T-helper 2 cell treated with Interferon-gamma antibody and Interleukin-4, amounts not matched to agents 5 μg/mL and 100 μg/mL, for 36 hours (primary cell): ENCODE measurements at regions not wholly inside any gene's neighbourhood (a gene's known extent, or its start where the extent isn't known, plus 50 kb on each side); places are given as distances from the start of the nearest gene placed in this dataset.
"Not testable (repeated sequence)": the region's sequence is repeated elsewhere in the genome, so short reads cannot be mapped to it uniquely, and the experiment has no call there.

Source experiments
- DNase-seq: peaks from one replicate; pipeline ENCODE4 v3.0.0; 2021; ENCODE audit warnings: low spot score
- H3K27ac Mint-ChIP-seq: one replicate; pipeline ENCODE4 v1.8.0; 2021; ENCODE audit warnings: mild to moderate bottlenecking, mixed read lengths
- H3K27me3 Mint-ChIP-seq: one replicate; pipeline ENCODE4 v1.8.0; 2021; ENCODE audit warnings: low read depth, mixed read lengths
- H3K36me3 Mint-ChIP-seq: one replicate; pipeline ENCODE4 v1.8.0; 2021; ENCODE audit warnings: low read depth, mixed read lengths
- H3K4me1 Mint-ChIP-seq: one replicate; pipeline ENCODE4 v1.8.0; 2021; ENCODE audit warnings: low read depth, mixed read lengths
- H3K4me3 Mint-ChIP-seq: one replicate; pipeline ENCODE4 v1.8.0; 2022; ENCODE audit warnings: mild to moderate bottlenecking, moderate library complexity, mixed read lengths
- H3K9me3 Mint-ChIP-seq: one replicate; pipeline ENCODE4 v1.8.0; 2021; ENCODE audit warnings: mixed read lengths

DNA sequence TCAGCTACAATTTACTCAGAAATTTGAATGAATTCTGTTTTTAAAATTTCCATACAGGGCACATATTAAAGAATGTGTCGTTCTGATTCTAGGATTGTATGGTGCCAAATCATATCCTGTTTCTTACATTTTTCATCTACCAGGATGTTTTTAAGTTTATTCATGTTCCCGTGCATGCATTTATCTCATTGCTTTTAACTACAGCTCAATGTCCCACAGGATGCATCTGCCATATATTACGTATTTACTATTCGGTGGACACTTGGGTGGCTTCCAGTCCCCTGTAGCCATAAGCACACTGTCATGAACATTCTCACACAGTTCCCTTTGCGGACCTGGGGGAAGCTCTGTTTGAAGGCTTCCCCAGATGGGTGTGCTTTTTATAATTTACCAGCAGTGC lies 122.3 kb downstream of the CCDC71L start:
- peaks cover 5% of the 10 kb centered on the region for H3K9me3 Mint-ChIP-seq
- H3K27ac Mint-ChIP-seq = no peak overlapping the region
- peaks cover 2% of the 10 kb centered on the region for H3K27me3 Mint-ChIP-seq
- DNase-seq = no peak
- H3K4me3 Mint-ChIP-seq = no peak overlapping the region
- H3K36me3 Mint-ChIP-seq = no peaks in the 10 kb centered on the region
- peaks cover 25% of the 10 kb centered on the region for H3K4me1 Mint-ChIP-seq

DNA sequence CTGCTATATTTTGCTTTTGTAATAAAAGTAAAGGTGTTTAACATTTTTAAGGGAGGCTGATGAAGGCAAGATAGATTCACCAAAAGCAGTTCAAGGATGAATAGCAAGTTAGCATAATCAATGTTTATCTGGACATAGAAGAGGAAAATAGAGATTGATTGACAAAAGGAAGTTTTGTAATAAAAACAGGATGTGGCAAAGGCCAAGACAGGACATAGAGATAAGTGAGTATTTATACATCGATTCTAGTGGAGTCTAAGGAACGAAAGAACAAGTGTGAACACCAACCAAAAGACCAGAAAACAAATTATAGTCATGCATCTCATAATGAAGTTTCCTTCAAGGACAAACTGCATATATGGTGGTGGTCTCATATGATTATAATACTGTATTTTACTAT lies 123.8 kb downstream of the CCDC71L start:
- Mint-ChIP-seq H3K27me3 (no peaks in the 10 kb centered on the region), H3K9me3 (peaks cover 5% of the 10 kb centered on the region), H3K4me1 (peaks cover 16% of the 10 kb centered on the region), H3K4me3 (no peak overlapping the region), H3K36me3 (no peaks in the 10 kb centered on the region), H3K27ac (no peak overlapping the region)
- no peak for DNase-seq

DNA sequence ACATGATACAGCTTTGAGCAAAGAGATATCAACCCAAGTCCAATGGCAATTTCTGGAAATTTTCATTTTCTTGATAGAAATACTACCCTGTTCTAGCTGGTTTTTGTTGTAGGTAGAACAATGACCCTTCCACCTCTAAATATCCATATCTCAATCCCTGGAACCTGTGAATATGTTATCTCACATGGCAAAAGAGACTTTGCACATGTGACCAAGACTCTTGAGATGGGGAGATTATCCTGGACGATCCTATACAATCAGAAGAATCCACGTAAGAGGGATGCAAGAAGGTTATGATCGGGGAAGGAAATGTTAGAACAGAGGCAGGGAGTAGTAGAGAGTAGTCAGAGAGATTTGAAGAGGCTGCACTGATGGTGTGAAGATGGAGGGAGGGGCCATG lies 124.9 kb downstream of the CCDC71L start:
- H3K4me1 Mint-ChIP-seq = peaks cover 16% of the 10 kb centered on the region
- H3K27me3 Mint-ChIP-seq = no peaks in the 10 kb centered on the region
- no peak for DNase-seq
- no peak overlapping the region for H3K4me3 Mint-ChIP-seq
- no peaks in the 10 kb centered on the region for H3K36me3 Mint-ChIP-seq
- no peak overlapping the region for H3K27ac Mint-ChIP-seq
- H3K9me3 Mint-ChIP-seq = peaks cover 5% of the 10 kb centered on the region

- Mint-ChIP-seq H3K27me3 (no peaks in the 10 kb centered on the region), H3K36me3 (no peaks in the 10 kb centered on the region), H3K27ac (no peak overlapping the region), H3K9me3 (peaks cover 5% of the 10 kb centered on the region), H3K4me1 (peaks cover 16% of the 10 kb centered on the region), H3K4me3 (no peak overlapping the region)
- no peak for DNase-seq
Observed at GRCh38 chr7:106535234-106535932, 125.6 kb downstream of the CCDC71L start.

DNA sequence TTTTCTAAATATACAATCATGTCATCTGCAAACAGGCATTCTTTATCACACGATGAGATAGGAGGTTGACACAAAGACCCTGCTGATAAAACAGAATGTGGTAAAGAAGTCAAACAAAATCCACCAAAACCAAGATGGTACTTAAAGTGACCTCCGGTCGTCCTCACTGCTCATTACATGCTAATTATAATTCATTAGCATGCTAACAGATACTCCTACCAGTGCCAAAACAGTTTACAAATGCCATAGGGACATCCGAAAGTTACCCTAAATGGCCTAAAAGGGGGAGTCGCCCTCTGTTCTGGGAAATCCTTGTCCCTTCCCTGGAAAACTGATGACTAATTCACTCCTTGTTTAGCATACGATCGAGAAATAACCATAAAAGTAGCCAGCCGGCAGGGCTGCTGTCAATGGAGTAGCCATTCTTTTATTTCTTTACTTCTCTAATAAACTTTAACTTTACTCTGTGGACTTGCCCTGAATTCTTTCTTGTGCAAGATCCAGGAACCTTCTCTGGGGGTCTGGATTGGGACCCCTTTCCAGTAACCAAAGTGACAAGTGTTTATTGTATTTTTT lies 126.6 kb downstream of the CCDC71L start:
- DNase-seq = no peak
- Mint-ChIP-seq H3K27me3 (no peaks in the 10 kb centered on the region), H3K9me3 (peaks cover 5% of the 10 kb centered on the region), H3K4me1 (peaks cover 16% of the 10 kb centered on the region), H3K36me3 (no peaks in the 10 kb centered on the region), H3K4me3 (no peak overlapping the region), H3K27ac (no peak overlapping the region)

GRCh38 chr7:106530183-106530582 lies 130.8 kb downstream of the CCDC71L start:
- H3K4me1 Mint-ChIP-seq, H3K36me3 Mint-ChIP-seq, H3K4me3 Mint-ChIP-seq, H3K27ac Mint-ChIP-seq, H3K9me3 Mint-ChIP-seq, DNase-seq, H3K27me3 Mint-ChIP-seq: not testable (repeated sequence)

DNA sequence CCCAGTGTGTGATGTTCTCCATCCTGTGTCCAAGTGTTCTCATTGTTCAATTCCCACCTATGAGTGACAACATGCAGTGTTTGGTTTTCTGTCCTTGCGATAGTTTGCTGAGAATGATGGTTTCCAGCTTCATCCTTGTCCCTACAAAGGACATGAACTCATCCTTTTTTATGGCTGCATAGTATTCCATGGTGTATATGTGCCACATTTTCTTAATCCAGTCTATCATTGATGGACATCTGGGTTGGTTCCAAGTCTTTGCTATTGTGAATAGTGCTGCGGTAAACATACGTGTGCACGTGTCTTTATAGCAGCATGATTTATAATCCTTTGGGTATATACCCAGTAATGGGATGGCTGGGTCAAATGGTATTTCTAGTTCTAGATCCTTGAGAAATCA lies 134.3 kb downstream of the CCDC71L start:
- H3K36me3 Mint-ChIP-seq, DNase-seq, H3K27ac Mint-ChIP-seq, H3K27me3 Mint-ChIP-seq, H3K9me3 Mint-ChIP-seq, H3K4me3 Mint-ChIP-seq: not testable (repeated sequence)
- peaks cover 22% of the 10 kb centered on the region for H3K4me1 Mint-ChIP-seq

- DNase-seq = no peak
- peaks cover 22% of the 10 kb centered on the region for H3K4me1 Mint-ChIP-seq
- peaks cover 6% of the 10 kb centered on the region for H3K36me3 Mint-ChIP-seq
- H3K9me3 Mint-ChIP-seq = peaks cover 6% of the 10 kb centered on the region
- peak overlapping the region; percentile 47 for H3K4me3 Mint-ChIP-seq
- H3K27me3 Mint-ChIP-seq = no peaks in the 10 kb centered on the region
- H3K27ac Mint-ChIP-seq = peak overlapping the region; percentile 87
Observed at GRCh38 chr7:106524690-106525059, 136.3 kb downstream of the CCDC71L start.

DNA sequence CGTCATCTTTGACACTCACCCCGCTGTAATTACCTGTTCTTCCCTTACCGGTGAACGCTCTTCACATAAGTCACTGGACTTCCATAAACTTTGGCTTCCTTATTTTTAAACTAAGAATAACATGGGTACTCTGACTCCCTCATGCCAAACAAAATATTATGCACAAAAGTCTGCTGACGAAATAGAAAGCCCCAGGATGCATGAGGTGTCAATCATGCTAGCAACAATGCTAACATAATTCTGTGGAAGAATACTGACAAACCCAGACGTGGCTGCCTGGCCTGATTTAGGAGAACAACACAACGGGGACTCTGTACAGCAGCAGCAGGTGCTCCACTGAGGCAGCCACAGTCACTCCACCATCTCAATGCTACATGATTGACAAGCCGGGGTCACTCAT lies 137.5 kb downstream of the CCDC71L start:
- Mint-ChIP-seq H3K27ac (peak overlapping the region; percentile 90), H3K36me3 (peaks cover 6% of the 10 kb centered on the region), H3K4me3 (no peak overlapping the region), H3K9me3 (peaks cover 6% of the 10 kb centered on the region), H3K4me1 (peaks cover 22% of the 10 kb centered on the region), H3K27me3 (peaks cover 11% of the 10 kb centered on the region)
- no peak for DNase-seq

DNA sequence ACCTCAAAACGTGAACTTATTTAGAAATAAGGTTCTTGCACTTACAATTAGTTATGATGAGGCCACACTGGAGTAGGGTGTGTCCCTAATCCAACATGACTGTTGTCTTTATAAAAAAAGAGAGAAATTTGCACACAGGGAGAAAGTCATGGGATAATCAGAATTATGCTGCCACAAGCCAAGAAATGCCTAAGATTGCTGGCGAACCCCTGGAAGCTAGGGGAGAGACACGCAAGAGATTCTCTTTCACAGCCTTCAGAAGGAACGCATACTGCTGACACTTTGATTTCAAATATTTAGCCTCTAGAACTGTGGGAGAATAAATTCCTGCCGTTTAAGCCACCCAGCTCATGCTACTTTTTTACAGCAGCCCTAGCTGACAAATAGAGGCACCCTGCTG lies 138.3 kb downstream of the CCDC71L start:
- Mint-ChIP-seq H3K9me3 (peaks cover 6% of the 10 kb centered on the region), H3K27me3 (peaks cover 17% of the 10 kb centered on the region), H3K4me3 (no peak overlapping the region), H3K4me1 (peaks cover 22% of the 10 kb centered on the region), H3K36me3 (peaks cover 6% of the 10 kb centered on the region), H3K27ac (no peak overlapping the region)
- DNase-seq = no peak

GRCh38 chr7:106521541-106521940 lies 139.4 kb downstream of the CCDC71L start:
- Mint-ChIP-seq H3K4me1 (peaks cover 22% of the 10 kb centered on the region), H3K9me3 (peaks cover 6% of the 10 kb centered on the region), H3K4me3 (no peak overlapping the region), H3K36me3 (peaks cover 6% of the 10 kb centered on the region), H3K27me3 (peaks cover 20% of the 10 kb centered on the region), H3K27ac (no peak overlapping the region)
- DNase-seq = no peak

DNA sequence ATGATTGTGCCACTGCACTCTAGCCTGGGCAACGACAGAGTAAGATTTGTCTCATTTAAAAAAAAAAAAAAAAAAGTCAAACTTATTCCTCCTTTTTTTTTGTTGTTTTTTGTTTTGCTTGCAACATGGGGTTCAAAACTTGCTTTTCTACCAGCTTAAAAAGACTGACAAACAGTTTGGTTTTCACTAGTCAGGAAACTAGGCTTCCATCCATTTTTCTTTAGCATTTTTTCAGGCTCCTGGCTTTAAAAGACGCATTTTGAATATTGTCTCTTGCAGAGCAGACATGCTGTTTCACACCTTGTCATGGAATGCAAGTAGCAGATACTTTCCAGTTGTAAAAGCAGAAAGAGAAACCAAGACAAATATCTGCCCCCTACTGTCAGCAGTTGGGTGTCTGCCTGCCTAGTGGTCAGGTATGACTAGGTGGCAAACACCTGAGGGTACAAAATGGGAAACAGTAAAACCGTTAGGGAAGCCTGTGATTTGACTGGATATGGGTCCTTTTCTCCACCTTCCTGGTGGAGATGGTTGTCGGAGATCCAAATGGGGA lies 139.9 kb downstream of the CCDC71L start:
- Mint-ChIP-seq H3K4me3 (no peak overlapping the region), H3K27me3 (peaks cover 22% of the 10 kb centered on the region), H3K27ac (no peak overlapping the region), H3K9me3 (peaks cover 6% of the 10 kb centered on the region), H3K4me1 (peaks cover 20% of the 10 kb centered on the region), H3K36me3 (peaks cover 6% of the 10 kb centered on the region)
- DNase-seq = no peak

GRCh38 chr7:106518967-106519366 lies 142.0 kb downstream of the CCDC71L start:
- H3K27ac Mint-ChIP-seq = no peak overlapping the region

DNA sequence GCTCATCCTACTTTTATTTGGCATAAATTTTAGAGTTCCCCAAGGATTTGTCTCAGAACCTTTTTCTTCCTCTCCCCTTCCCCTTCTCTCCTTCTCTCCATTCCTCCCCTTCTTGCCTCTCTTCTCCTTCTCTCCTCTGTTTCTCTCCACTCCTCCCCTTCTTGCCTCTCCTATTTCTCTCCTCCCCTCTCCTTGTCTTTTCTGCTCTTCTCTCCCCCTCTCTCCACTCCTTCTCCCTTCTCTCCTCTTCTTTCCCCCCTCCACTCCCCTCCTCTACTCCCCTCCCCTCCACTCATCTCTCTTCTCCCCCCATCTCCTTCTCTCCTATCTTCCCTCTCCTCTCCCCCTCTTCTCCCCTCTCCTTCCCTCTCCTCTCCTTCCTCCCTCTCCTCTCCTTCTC lies 142.7 kb downstream of the CCDC71L start:
- H3K9me3 Mint-ChIP-seq = no peaks in the 10 kb centered on the region
- no peaks in the 10 kb centered on the region for H3K4me1 Mint-ChIP-seq
- DNase-seq = no peak
- H3K36me3 Mint-ChIP-seq = no peaks in the 10 kb centered on the region
- H3K27me3 Mint-ChIP-seq = peaks cover 30% of the 10 kb centered on the region
- H3K27ac Mint-ChIP-seq = no peak overlapping the region
- no peak overlapping the region for H3K4me3 Mint-ChIP-seq

More at GRCh38 chr7:106518967-106519366, 142.0 kb downstream of the CCDC71L start:
- Mint-ChIP-seq H3K4me3 (no peak overlapping the region), H3K36me3 (peaks cover 2% of the 10 kb centered on the region), H3K27me3 (peaks cover 30% of the 10 kb centered on the region), H3K4me1 (peaks cover 6% of the 10 kb centered on the region), H3K9me3 (peaks cover 5% of the 10 kb centered on the region)
- no peak for DNase-seq
